GM18870 (cell line): ENCODE measurements at regions not wholly inside any gene's neighbourhood (a gene's known extent, or its start where the extent isn't known, plus 50 kb on each side); places are given as distances from the start of the nearest gene placed in this dataset.

Source experiments
- ATAC-seq: cut with Tn5 transposase; IDR thresholded peaks from one replicate; pipeline ENCODE4 v1.9.1; 2021; ENCODE audit warnings: moderate library complexity; ENCODE audit not compliant: unreplicated experiment

DNA sequence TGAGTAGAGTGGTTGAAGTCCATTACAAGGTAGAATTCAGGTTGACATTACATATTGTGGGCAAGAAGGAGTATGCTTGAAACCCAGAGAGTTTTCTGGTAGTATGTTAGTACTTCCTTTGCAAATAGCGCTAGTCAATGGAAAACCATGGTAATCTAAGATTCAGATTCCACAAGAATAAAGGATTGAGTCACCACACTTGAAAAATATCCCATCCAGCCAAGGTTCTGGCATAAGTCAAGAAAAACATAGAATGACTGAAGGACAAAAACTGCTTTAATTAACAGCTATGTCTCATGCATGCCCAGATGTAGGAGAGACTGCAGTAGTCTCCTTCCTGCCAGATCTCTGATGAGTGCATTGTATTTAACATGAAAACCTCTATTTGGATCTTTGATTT lies 469.8 kb downstream of the BMP2 start:
- no peak for ATAC-seq

DNA sequence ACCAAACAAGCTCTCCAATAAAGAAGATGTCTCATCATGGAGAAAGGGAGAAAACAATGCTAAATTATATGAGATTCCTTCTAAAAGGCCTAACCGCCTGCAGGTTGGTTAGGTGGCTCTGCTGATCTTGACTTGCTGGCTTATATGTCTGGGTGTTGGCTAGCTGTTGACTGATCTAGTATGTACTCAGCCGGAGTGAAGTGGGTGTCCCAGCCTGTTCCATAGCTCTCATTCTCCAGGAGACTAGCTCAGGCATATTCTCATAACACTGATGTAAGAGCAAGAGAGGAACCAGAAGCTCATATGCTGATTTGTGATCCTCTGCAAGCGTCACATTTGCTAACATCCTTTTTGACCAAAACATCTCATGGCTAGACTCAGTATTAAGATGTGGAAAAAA lies 473.0 kb downstream of the BMP2 start:
- ATAC-seq = no peak

DNA sequence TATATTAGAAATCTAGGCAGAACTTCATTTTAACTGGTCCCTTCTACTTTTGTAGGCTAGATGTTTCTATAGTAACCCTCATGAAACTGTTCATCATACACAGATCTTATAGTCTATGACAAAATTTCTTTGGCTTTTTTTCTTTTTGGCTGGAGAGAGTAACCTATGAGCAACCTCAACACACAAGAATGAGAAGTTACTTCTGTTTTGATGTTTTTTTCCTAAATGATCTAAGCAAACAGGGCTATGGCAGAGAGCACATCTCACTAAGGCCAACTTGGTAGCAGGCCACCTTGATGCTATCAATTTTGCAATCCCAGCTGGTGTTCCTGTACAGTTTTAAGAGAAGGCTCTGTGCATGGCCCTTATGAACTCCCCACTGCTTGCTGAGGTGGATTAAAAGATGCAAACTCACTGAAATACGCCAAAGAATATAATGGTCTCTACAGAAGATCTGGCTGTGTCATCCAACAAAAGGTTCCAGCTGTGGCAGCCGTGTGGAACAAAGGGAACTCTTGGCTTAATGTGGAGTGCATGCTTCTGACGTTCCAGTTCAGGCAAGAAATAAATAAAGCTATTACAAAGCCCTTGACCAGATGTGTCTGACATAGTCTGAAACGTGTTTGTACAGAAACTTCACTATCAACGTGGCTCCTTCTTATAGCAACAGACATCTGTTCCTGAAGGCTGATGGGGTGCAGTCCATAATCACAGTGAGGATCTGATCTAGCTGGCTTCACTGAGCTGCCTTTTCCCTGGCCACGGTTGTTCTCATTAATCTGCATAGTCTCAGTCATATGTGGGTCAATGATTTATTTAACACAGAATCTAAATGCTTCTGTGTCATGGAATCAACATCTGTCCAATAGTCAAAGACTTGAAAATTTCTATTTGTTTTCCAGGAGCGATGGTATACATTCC lies 481.1 kb downstream of the BMP2 start:
- ATAC-seq = no peak

DNA sequence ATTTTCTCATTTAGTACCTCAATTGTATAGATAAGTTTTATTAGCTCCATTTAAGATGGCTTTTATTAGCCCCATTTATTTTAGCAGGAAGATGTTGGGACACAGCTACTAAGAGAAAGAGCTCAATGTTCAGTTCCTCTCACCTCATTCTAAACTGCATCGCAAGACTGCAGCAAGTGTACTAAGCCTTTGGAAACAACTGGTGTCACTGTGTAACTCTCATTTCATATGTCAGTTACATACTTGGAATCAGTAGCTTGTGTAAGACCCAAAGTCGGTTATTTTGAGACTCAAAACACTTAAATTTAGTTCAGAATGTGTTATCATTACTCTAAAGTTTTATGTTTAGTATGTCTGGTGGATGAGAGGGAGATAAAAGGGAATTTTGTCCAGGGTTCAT lies 482.9 kb downstream of the BMP2 start:
- no peak for ATAC-seq

DNA sequence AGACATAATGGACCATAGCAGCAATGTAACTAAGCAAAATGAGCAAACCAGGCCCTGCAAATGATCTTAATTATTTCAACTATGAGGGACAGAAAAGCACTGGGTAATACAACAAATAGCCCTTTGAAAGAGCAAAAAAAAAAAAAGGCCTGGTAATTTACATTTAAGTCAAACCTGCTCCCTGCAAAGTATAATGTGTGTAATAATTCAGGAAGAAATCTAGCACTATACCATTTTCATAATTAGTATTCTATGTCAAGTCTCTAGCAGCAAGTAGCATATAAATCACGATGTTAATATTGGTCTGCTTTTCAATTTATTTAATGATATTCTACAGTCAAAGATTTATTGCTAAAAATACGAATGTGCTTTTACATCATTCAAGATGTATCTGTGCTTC lies 489.6 kb downstream of the BMP2 start:
- ATAC-seq = no peak

DNA sequence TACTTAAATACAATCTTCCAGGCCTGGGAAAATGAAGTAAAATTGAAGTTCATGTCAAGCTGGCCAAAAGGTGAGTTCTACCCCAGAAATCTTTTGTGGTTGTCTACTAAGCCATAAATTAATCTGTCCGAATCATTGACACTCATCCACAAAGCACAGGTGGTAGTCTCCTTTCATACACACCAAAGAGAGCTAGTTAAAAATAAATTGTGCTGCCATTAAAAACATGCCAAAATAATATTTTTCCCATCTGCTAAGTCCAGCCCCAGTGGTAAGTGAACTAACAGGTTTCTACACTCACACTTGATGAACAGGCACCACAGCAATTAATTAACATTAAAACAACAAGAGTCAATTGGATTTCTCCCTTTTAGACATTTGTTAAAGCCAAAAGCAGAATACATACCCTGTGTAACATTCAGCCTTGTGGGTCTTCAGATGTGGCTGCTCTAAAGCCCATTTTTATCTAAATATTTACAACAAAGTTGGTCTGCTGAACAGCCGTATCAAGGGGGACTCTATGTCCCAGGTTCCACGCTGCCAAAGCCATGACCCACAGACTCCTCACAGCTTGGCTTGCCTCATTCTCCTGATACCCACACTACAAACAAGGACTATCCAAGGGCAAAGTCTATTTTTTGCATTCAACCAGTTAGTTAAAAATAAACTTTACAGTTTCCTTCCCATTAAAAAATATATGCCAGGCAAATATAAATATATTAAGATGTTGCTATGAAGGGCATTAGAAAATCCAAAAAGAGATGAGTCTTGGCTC lies 490.4 kb downstream of the BMP2 start:
- ATAC-seq = no peak

DNA sequence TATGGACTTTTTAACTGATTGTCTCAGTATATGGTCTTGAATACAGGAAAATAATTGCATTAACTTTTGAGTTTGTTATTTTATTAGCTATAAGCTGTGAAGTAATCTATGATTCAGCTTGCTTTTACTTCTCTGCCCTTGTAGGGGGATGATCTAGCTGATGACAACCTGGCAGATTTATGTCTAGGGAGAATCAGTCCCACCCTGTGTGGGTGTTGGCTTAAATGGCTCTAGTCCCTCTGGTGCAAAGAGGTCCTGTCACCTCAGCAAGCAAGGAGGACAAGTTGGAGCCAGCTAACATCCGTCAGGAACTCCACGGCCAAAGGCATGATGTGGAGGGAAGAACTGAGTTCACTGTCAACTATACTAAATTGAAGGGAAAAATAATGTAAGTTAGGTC lies 495.3 kb downstream of the BMP2 start:
- no peak for ATAC-seq

DNA sequence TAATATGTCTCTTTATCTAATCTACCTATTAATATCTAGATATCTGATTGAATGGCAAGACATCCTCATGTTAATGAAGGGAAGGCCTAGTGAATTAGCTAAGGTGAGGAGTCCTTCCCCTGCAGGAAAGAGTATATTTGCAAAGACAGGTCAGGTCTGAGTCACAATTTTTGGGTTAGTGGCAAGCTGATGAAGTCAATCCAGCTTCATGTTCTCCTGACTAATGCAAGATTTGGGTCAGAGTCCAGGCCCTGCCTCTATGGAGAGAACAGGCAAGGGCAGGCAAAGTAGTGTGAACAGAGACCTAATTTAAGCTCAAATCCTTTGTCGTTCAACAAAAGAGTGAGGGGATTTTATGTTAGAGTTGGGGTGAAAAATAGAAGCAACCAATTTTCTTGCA lies 496.7 kb downstream of the BMP2 start:
- no peak for ATAC-seq

DNA sequence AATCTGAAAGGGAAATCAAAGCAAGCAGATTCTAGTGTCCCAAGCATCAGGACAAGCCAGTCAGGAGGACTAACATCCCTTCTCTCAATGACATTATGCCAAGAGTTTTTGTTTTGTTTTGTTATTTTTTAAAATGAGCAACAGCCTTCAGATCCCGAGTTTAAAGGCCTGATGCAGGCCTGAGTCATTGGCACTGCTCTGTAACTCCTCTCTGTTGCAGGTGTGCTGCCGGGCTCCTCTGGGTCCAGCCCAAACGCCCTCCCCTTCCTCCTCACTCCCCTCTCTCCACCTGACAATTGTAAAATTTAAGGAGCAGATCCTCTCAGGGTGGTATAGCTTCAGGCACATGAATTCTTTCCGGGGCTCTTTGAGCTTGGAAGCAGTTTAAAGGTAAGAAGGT lies 502.0 kb downstream of the BMP2 start:
- ATAC-seq = no peak

DNA sequence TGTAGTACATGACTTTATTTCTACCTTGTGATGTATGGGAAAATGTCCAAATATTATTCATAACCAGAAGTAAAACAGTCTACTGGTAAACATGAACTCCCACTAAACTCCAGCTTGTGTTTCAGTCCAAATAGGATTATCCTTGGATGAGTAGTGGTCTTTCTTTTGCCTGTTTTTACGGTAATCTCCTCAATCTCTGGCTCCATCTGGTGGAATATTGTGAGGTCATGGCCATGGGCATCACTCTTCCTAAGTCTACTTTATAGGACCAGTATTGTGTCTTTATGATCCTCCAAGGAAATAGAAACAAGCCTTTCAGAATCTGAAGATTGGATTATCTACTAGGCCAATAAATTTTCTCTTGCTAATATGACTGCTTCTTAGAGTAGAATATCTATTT lies 505.0 kb downstream of the BMP2 start:
- ATAC-seq = no peak

DNA sequence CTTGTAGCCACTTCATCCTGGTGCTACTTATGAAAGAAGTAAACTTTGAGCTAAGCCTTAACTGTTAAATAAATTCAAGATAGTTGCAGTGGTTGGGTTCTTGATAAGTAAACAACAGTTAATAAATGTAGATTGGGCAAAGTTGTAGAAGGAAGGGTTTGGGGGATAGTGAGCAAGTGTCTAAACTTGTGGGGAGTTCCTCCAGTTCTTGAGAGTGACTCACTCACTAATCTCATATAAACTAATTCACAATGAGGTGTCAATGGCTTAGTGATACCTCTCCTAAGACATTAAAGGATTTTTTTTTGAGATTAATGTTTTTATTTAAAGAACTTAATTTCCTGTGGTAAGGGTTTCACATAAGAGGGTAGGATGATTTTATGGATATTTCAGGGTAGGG lies 507.4 kb downstream of the BMP2 start:
- ATAC-seq = no peak

DNA sequence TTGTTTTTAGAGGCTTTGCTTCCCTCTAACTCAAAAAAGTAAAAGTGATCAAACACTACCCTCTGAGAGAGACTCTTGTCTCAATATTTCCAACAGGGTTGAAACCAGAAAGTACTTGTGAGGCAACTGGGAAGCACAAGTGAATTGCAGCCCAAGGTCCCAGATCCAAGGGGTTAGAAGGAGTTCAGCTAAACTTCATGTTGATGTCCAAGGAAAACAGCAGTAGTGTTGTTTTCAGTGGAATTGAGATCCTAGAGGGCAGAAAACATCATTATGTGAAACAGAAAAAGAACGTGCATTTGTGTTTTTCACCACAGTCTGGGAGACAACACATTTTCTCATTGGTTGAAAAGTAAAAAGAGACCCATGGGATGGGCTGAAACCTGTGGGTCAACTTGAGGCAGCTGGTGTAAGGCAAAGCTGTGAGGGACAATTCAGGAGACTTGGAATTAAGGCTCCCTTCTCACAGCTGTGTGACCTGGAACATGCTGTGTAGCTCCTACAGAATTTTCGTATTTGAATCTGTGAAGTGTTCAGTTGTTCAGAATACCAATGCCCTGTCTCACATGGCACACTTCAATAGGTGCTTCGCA lies 508.3 kb downstream of the BMP2 start:
- ATAC-seq = no peak

DNA sequence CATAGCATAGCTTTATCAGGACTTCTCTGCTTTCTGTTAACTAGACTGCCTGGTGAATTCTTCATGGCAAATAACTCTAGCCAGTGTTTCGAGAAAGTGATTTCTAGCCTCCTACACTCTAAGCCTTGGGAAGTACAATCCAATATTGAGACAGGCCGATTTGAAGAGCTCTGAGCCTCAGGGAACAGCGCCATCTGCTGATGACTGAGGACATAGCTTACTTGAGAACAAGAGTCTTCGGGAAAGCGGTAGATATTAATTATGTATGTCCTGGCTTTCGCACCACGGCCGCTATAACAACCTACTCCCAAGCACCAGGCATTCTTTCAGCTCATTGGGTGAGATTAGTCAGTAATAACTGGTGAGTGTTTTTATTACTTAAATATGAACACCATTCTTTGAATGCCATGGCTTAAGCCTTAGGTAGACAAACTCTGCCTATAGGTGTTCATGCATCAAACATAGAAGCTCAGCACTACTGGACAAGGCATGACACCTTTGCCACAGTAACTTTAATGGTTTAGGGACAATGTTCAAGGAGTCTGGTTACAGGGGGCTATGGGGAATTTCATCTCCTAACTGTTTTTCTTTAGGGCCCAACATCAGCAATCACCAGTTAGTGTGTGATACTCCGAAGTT lies 518.6 kb downstream of the BMP2 start:
- no peak for ATAC-seq

DNA sequence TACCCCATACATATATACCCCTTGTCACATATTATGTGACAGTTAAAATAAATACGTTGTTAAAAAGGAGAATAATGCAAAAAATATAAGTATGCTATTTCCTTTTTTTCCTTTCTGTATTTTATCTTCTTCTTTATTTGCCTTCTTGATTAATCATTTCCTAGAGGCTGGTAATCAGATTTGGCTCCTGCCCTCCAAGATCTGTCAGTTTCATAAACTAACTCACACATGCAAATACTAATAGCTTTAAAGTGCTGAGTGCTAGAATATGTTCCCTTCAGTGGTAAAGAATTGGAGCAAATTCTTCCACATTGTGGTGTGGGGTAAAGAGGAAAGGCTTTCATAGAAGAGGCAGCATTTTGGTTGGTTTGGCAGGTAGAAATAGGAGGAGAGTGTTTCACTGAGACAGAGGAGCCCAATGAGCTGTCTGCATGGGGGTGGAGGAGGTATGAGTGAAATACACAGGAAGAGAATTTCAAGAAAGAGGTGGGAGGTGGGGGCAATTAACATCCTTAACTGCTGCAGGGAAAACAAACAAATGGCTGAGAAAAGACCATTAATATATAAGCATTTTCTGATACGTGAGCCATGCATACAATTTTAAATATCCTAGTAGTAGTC lies 523.9 kb downstream of the BMP2 start:
- no peak for ATAC-seq

DNA sequence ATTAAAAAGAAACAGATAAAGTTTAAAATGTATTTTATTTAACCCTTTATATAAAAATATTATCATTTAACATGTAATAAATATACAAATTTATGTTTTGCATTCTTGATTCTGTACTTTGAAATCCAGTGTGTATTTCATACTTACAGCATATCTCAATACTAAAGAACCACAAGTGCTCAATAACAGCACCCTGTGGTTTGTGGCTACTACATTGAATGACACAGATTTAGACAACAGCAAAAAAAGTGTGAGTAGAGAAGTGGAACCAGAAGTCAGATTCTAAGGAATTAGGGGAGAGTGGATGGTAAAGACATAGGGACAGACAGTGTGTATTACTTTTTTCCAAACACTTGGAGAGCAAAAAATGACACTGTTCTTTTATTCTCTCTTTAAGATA lies 524.5 kb downstream of the BMP2 start:
- ATAC-seq = no peak

DNA sequence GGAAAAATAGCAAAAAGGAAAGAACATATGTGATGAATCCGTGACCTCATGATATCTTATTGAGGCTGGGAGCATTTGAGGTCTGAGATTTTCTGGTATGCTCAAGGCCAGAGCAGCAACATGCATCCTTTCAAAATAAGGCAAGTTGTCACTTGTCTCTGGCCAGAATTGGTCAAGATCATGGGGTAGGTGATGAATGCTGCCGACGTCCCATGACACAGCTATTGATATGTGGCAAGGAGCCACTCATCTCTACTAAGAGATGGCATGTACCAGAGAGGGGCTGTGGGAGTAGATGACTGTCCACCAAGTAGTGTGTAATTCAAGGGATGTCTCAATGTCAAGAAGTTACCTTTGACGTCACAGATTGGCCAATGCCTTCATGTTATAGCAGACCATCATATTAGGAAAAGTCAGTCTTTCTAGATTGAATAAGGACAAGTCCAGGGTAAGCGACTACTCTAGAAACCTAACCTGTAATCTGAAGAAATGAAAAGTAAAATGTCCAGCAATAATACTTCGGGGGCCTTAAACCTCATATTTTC lies 527.4 kb downstream of the BMP2 start:
- no peak for ATAC-seq

DNA sequence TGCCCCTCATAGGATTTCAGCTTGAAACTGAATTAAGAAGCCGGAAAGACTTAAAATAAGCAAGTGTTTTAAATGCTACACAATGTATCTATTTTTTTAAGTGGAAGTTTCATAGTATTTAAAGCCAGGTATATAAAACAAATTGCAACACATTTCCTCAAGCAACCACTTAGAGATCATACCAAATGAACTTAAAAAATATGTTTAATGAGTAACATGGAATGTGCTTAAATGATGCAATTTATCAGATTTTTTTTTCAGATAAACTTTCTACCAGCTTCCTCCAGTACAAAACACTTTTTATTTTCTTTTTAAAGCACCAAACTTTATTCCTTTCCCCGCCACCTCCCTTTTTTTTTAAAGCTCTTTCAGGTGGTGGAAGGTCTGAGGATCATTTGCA lies 534.3 kb downstream of the BMP2 start:
- ATAC-seq = no peak

DNA sequence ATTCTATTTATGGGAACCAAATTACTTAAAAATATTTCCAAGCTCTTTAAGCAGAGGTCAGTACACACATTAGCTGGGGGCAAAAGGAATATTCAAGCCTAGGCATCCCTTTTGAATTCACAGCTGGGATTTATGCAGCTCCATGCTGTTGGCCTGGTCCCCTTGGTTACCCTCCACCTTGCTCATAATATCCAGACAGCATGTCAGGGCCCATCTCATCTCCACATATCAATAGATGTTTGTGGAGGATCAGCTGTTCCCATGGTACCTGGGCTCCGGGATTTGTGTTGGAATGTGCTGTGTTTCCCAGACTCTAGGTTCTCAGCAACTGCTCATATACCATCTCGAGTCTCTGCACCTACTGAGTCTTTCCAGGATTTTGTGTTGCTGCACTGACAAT lies 534.8 kb downstream of the BMP2 start:
- ATAC-seq = no peak

DNA sequence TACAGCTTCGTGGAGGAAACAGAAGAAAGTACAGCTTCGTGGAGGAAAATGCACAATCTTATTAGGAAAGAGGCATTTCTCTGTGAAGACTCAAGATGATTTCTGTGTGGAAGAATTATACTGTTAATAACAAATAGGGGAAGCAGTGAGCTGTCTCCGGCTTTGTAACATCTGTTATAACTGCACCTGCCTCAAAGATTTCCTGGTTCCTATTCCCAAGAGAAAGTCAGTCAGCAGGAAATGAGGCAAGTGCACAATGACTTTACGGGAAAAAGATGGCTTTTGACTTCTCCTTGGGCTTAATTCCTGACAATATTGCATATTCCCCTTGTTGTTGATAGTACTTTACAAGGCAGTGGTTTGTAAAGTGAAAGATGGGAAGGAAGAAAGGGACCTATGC lies 538.5 kb downstream of the BMP2 start:
- no peak for ATAC-seq

DNA sequence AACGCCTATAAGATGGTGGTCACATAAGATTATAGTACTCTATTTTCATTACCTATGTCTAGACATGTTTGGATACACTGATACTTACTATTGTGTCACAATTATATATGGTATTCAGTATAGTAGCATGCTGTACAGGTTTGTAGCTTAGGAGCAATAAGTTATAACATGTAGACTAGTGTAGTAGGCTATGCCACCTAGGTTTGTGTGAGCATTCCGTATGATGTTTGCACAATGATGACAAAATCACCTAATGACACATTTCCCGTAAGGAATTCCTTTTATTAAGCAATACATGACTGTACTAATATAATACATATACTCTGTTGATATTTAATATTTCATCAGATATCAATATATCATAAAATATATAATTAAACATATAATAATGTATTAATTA lies 540.7 kb downstream of the BMP2 start:
- ATAC-seq = no peak

DNA sequence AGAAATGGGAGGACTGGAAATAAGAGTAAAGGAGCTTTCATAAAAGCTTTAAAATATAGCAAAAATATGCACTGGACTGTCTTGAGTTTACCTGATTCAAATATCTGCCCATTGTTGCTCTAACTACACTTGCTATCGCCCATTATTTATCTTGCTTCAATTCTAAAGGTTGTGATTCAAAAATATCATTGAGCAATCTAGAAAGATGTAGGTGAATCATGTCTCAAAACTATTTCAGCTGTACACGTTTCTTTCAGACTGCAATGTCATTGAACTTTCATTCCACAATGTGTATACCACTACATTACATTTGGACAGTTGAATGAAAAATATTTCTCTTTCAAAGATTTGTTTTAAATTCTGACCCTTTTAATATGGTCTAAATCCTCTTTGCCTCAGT lies 545.6 kb downstream of the BMP2 start:
- ATAC-seq = no peak
